K562 (cell line): ENCODE measurements at regions not wholly inside any gene's neighbourhood (a gene's known extent, or its start where the extent isn't known, plus 50 kb on each side); places are given as distances from the start of the nearest gene placed in this dataset.

Source experiments
- ATAC-seq: fragments of 200-7000 bp; cut with Tn5 transposase; 3 replicates; pipeline ENCODE4 v1.9.1; 2020; ENCODE audit warnings: moderate library complexity
- BruUV-seq: library from RNA; stranded (reverse); fragments of 400-500 nt; replicated peaks from 2 replicates; lab custom pipeline; 2021; lab: Mats Ljungman, UMichigan
- CTCF ChIA-PET: fragments of 300-600 bp; formaldehyde crosslinking; extraction: SDS; loops from one replicate; lab custom pipeline; 2021; ENCODE audit warnings: low intra/inter-chr PET ratio; lab: Yijun Ruan, JAX
- POLR2A ChIA-PET: fragments of 300-600, 350-650 bp; sonication (Branson Sonifier 250); formaldehyde crosslinking; extraction: SDS; loops from one replicate; lab custom pipeline; 2021; ENCODE audit warnings: antibody characterized with exemption, inconsistent platforms; lab: Yijun Ruan, JAX
- DNase-seq, 4 experiments: peaks; one replicate each; pipeline versions ENCODE4 v3.0.0 to v3.0.0-alpha.2; 2011 to 2018; ENCODE audit warnings: low spot score in 3 of 4, mixed read lengths in 3 of 4; ENCODE audit errors: extremely low read depth in 1 of 4
- FAIRE-seq: peaks from 2 replicates; lab custom pipeline; 2011; peaks lifted over from hg19 to GRCh38; lab: Jason Lieb, UNC
- H2AFZ ChIP-seq: 2 replicates; pipeline ENCODE4 v1.6.0; 2011; ENCODE audit warnings: low read depth, low read length, control low read depth, inconsistent platforms
- H3K27ac ChIP-seq: fragments of 200-600 bp; 3 replicates; pipeline ENCODE4 v1.8.0; 2011; ENCODE audit warnings: low read depth, mild to moderate bottlenecking, control low read depth, inconsistent platforms, low read length, moderate library complexity, mixed read lengths; ENCODE audit errors: extremely low read depth
- H3K27me3 ChIP-seq, 2 experiments: fragments of 300-600 bp in 1 of 2; 2 replicates in 1 of 2; 3 replicates in 1 of 2; pipeline versions ENCODE4 v1.6.0 to v1.8.0; 2011; ENCODE audit warnings: inconsistent platforms in 2 of 2, low read length in 2 of 2, mild to moderate bottlenecking in 1 of 2, mixed read lengths in 1 of 2, moderate library complexity in 1 of 2; ENCODE audit not compliant: control insufficient read depth in 2 of 2, insufficient read depth in 2 of 2
- H3K36me3 ChIP-seq: fragments of 300-600 bp; 3 replicates; pipeline ENCODE4 v1.8.0; 2011; ENCODE audit warnings: mild to moderate bottlenecking, low read length, inconsistent platforms; ENCODE audit not compliant: control insufficient read depth, insufficient read depth
- H3K4me1 ChIP-seq, 2 experiments: fragments of 200-600 bp in 1 of 2; replicated peaks in 1 of 2; 2 replicates in 1 of 2; 3 replicates in 1 of 2; pipeline versions ENCODE4 v1.5.1 to v1.8.0; 2011; ENCODE audit warnings: inconsistent platforms in 2 of 2, low read length in 2 of 2, mild to moderate bottlenecking in 1 of 2, mixed read lengths in 1 of 2, moderate library complexity in 1 of 2; ENCODE audit not compliant: control insufficient read depth in 2 of 2, insufficient read depth in 2 of 2
- H3K4me2 ChIP-seq: 2 replicates; pipeline ENCODE4 v1.6.1; 2011; ENCODE audit warnings: low read length, control low read depth, inconsistent platforms, mixed read lengths; ENCODE audit not compliant: insufficient read depth
- H3K4me3 ChIP-seq: fragments of 200-600 bp; sonication (generic), shearing (Covaris generic); 2 replicates; pipeline ENCODE4 v1.5.1; 2016; ENCODE audit warnings: control low read depth, inconsistent platforms
- H3K79me2 ChIP-seq: fragments of 200-600 bp; 3 replicates; pipeline ENCODE4 v1.8.0; 2011; ENCODE audit warnings: low read length, inconsistent platforms; ENCODE audit not compliant: control insufficient read depth, insufficient read depth
- H3K9ac ChIP-seq, 2 experiments: 2 replicates each; pipeline versions ENCODE4 v1.6.0 to v1.6.1; 2011; ENCODE audit warnings: low read depth in 2 of 2, low read length in 2 of 2, control low read depth in 1 of 2, inconsistent platforms in 1 of 2, mild to moderate bottlenecking in 1 of 2, mixed read lengths in 1 of 2; ENCODE audit not compliant: insufficient read depth in 1 of 2
- H3K9me1 ChIP-seq: one replicate; pipeline ENCODE4 v1.6.0; 2011; ENCODE audit warnings: inconsistent platforms, mild to moderate bottlenecking, low read length, moderate library complexity; ENCODE audit not compliant: control insufficient read depth, insufficient read depth
- H3K9me3 ChIP-seq: replicated peaks from 2 replicates; pipeline ENCODE4 v1.5.1; 2011; ENCODE audit warnings: low read depth, low read length, inconsistent platforms; ENCODE audit not compliant: control insufficient read depth, insufficient read depth
- H4K20me1 ChIP-seq: replicated peaks from 2 replicates; pipeline ENCODE4 v1.6.1; 2011; ENCODE audit warnings: low read length, inconsistent platforms, mixed read lengths; ENCODE audit not compliant: control insufficient read depth, insufficient read depth
- CBFA2T2 ChIP-seq: fragments of 450-650 bp; conservative IDR thresholded peaks from 2 replicates; pipeline ENCODE4 v1.6.1; 2017; ENCODE audit warnings: mild to moderate bottlenecking
- CBFB ChIP-seq: sonication (generic); formaldehyde crosslinking; IDR thresholded peaks from 2 replicates; pipeline ENCODE4 v1.4.0; 2020; ENCODE audit warnings: mild to moderate bottlenecking, missing genetic modification reagents
- CTCFL ChIP-seq: IDR thresholded peaks from 2 replicates; pipeline ENCODE4 v1.6.1; 2011; ENCODE audit warnings: borderline replicate concordance, low read depth, mild to moderate bottlenecking, moderate library complexity, low read length; ENCODE audit not compliant: insufficient read depth, poor library complexity, severe bottlenecking
- KAT7 ChIP-seq: sonication (generic); formaldehyde crosslinking; IDR thresholded peaks from 2 replicates; pipeline ENCODE4 v1.8.0; 2022; ENCODE audit warnings: missing genetic modification reagents, mild to moderate bottlenecking, borderline replicate concordance
- MTA1 ChIP-seq: fragments of 450-650 bp; IDR thresholded peaks from 2 replicates; pipeline ENCODE4 v1.6.1; 2017; ENCODE audit warnings: borderline replicate concordance
- NCOA2 ChIP-seq, 2 experiments: fragments of 450-650 bp; IDR thresholded peaks; 2 replicates each; pipeline ENCODE4 v1.6.1; 2018; ENCODE audit warnings: mild to moderate bottlenecking in 2 of 2, moderate library complexity in 1 of 2; ENCODE audit not compliant: partially characterized antibody in 2 of 2
- PKNOX1 ChIP-seq: fragments of 450-650 bp; IDR thresholded peaks from 2 replicates; pipeline ENCODE4 v1.6.1; 2016
- RUNX1 ChIP-seq: sonication (generic); IDR thresholded peaks from 2 replicates; pipeline ENCODE4 v1.6.1; 2016; ENCODE audit warnings: antibody characterized with exemption, low read depth
- ZHX1 ChIP-seq: fragments of 150-350 bp; conservative IDR thresholded peaks from 2 replicates; pipeline ENCODE4 v1.6.1; 2014; ENCODE audit warnings: low read length
- ZNF707 ChIP-seq: fragments of 250-450 bp; sonication (Bioruptor Pico); conservative IDR thresholded peaks from 2 replicates; pipeline ENCODE4 v1.8.0; 2022; ENCODE audit warnings: inconsistent platforms, mild to moderate bottlenecking, moderate library complexity
- ZNF780A ChIP-seq: fragments of 250-450 bp; sonication (Bioruptor Pico); IDR thresholded peaks from 2 replicates; pipeline ENCODE4 v1.5.0; 2021; ENCODE audit warnings: mild to moderate bottlenecking
- WGBS: fragments of 100-300 bp; shearing (Covaris generic); methylation state at CpG from one replicate; pipeline ENCODE4 v1.1.6; 2016; ENCODE audit warnings: low coverage, mixed read lengths; ENCODE audit not compliant: insufficient coverage; ENCODE audit errors: missing lambda C conversion rate; 5-methylcytosine and 5-hydroxymethylcytosine counted together
- in situ Hi-C: fragments of 300-500 bp; cut with MboI; formaldehyde crosslinking; loops from 4 replicates; pipeline ENCODE4 v1.15.0; 2018; ENCODE audit warnings: inconsistent platforms, mixed read lengths
- intact Hi-C: fragments of 100-400 bp; cut with micrococcal nuclease; formaldehyde crosslinking; loops from 2 replicates; pipeline ENCODE4 v1.14.2; 2022

- in situ Hi-C loops (no loop called here), intact Hi-C loops (no loop called here)
- Histone ChIP-seq H3K4me2 (no peak overlapping the region), H3K9me1 (no peaks in the 10 kb centered on the region), H3K4me1 (no peaks in the 10 kb centered on the region), H3K27ac (no peak overlapping the region), H4K20me1 (no peaks in the 10 kb centered on the region), H3K27me3 (no peaks in the 10 kb centered on the region), H3K79me2 (no peaks in the 10 kb centered on the region), H3K9ac (no peak overlapping the region), H3K9me3 (no peaks in the 10 kb centered on the region; the same call in 1 of the 2 replicates), H3K4me3 (no peak overlapping the region), H2AFZ (no peak overlapping the region), H3K36me3 (no peaks in the 10 kb centered on the region)
- DNase-seq (no peak), ATAC-seq (no peak), FAIRE-seq (no peak)
- CTCF ChIA-PET, result no interaction called here
- no peak for TF ChIP-seq MTA1
- no peak for TF ChIP-seq RUNX1
- POLR2A ChIA-PET, result no interaction called here
- BruUV-seq, result no TSS peak
These were observed 1523.1 kb upstream of the CDH9 start for GRCh38 chr5:28561522-28561921.

GRCh38 chr5:28558196-28558595 lies 1519.8 kb upstream of the CDH9 start:
- Histone ChIP-seq H3K79me2 (no peaks in the 10 kb centered on the region), H3K4me2 (no peak overlapping the region), H3K9me1 (no peaks in the 10 kb centered on the region), H3K27ac (no peak overlapping the region), H3K9ac (no peak overlapping the region), H2AFZ (no peak overlapping the region), H4K20me1 (no peaks in the 10 kb centered on the region), H3K9me3 (no peaks in the 10 kb centered on the region; the same call in 1 of the 2 replicates), H3K27me3 (no peaks in the 10 kb centered on the region), H3K36me3 (no peaks in the 10 kb centered on the region), H3K4me1 (no peaks in the 10 kb centered on the region), H3K4me3 (no peak overlapping the region)
- DNase-seq (no peak), ATAC-seq (no peak), FAIRE-seq (no peak)
- BruUV-seq, result no TSS peak
- intact Hi-C loops (no loop called here), in situ Hi-C loops (no loop called here)
- ChIA-PET POLR2A (no interaction called here), CTCF (no interaction called here)
- 0% methylated on average over 1 of the region's 1 CpG for WGBS
- TF ChIP-seq ZNF707 (CRISPR knock-in tag) (no peak), CBFB (CRISPR knock-in tag) (no peak), ZNF780A (CRISPR knock-in tag) (no peak), KAT7 (CRISPR knock-in tag) (no peak), NCOA2 (IDR thresholded peaks at IDR 0.05; ENCODE audit: partially characterized antibody in 2 of 2) (no peak), CBFA2T2 (no peak), ZHX1 (no peak), CTCFL (no peak), PKNOX1 (no peak)
